HFFc6 (cell line): ENCODE measurements at regions not wholly inside any gene's neighbourhood (a gene's known extent, or its start where the extent isn't known, plus 50 kb on each side); places are given as distances from the start of the nearest gene placed in this dataset.

Experiments
- DNase-seq: peaks from one replicate; pipeline ENCODE4 v3.0.0-alpha.2; 2018
- H3K27ac Mint-ChIP-seq: 2 replicates; pipeline ENCODE4 v1.8.0; 2020; ENCODE audit warnings: mild to moderate bottlenecking, mixed read lengths
- H3K27me3 Mint-ChIP-seq: 2 replicates; pipeline ENCODE4 v1.8.0; 2021; ENCODE audit warnings: mild to moderate bottlenecking, moderate library complexity, mixed read lengths; ENCODE audit not compliant: insufficient read depth
- H3K36me3 Mint-ChIP-seq: 2 replicates; pipeline ENCODE4 v1.8.0; 2021; ENCODE audit warnings: low read depth, mixed read lengths
- H3K4me1 Mint-ChIP-seq: 2 replicates; pipeline ENCODE4 v1.8.0; 2020; ENCODE audit warnings: low read depth, mixed read lengths
- H3K4me3 Mint-ChIP-seq: 2 replicates; pipeline ENCODE4 v1.8.0; 2020; ENCODE audit warnings: mild to moderate bottlenecking, moderate library complexity, mixed read lengths
- H3K9me3 Mint-ChIP-seq: 2 replicates; pipeline ENCODE4 v1.8.0; 2020; ENCODE audit warnings: mild to moderate bottlenecking, mixed read lengths
- CTCF ChIP-seq: fragments of 200-600 bp; sonication (generic); IDR thresholded peaks from 2 replicates; pipeline ENCODE4 v1.5.0; 2021; ENCODE audit warnings: antibody characterized with exemption, mild to moderate bottlenecking

GRCh38 chr9:87286506-87286905 is 211.2 kb upstream of the DAPK1 start:
- TF ChIP-seq CTCF, result no peak
- Mint-ChIP-seq H3K27ac (no peak overlapping the region), H3K4me1 (peaks cover 68% of the 10 kb centered on the region), H3K4me3 (no peak overlapping the region), H3K9me3 (no peaks in the 10 kb centered on the region; the same call in 1 of the 2 replicates), H3K27me3 (peaks cover 2% of the 10 kb centered on the region), H3K36me3 (peaks cover 9% of the 10 kb centered on the region)
- DNase-seq, result no peak

GRCh38 chr9:87290241-87291052 is 207.2 kb upstream of the DAPK1 start:
- peaks cover 10% of the 10 kb centered on the region for H3K36me3 Mint-ChIP-seq
- H3K4me1 Mint-ChIP-seq, result peaks cover 46% of the 10 kb centered on the region
- peak overlapping the region; percentile 61 for H3K4me3 Mint-ChIP-seq
- DNase-seq, result peak; percentile 75
- no peaks in the 10 kb centered on the region for H3K27me3 Mint-ChIP-seq
- H3K9me3 Mint-ChIP-seq, result peaks cover 8% of the 10 kb centered on the region
- TF ChIP-seq CTCF, result peak; percentile 70
- H3K27ac Mint-ChIP-seq, result peak overlapping the region; percentile 84

- peaks cover 59% of the 10 kb centered on the region for H3K4me1 Mint-ChIP-seq
- DNase-seq, result peak; percentile 49
These were observed 205.0 kb upstream of the DAPK1 start for GRCh38 chr9:87292449-87293191.

GRCh38 chr9:87294126-87294525 is 203.5 kb upstream of the DAPK1 start:
- Mint-ChIP-seq H3K27me3 (no peaks in the 10 kb centered on the region; the same call in 1 of the 2 replicates), H3K36me3 (peaks cover 10% of the 10 kb centered on the region), H3K27ac (no peak overlapping the region), H3K4me3 (no peak overlapping the region), H3K9me3 (peaks cover 8% of the 10 kb centered on the region), H3K4me1 (peaks cover 56% of the 10 kb centered on the region)
- no peak for DNase-seq
- no peak for TF ChIP-seq CTCF

More at GRCh38 chr9:87292449-87293191, 205.0 kb upstream of the DAPK1 start:
- H3K27me3 Mint-ChIP-seq, result no peaks in the 10 kb centered on the region
- no peak overlapping the region for H3K4me3 Mint-ChIP-seq
- peaks cover 10% of the 10 kb centered on the region for H3K36me3 Mint-ChIP-seq
- no peak for TF ChIP-seq CTCF
- H3K9me3 Mint-ChIP-seq, result peaks cover 8% of the 10 kb centered on the region
- no peak overlapping the region for H3K27ac Mint-ChIP-seq

GRCh38 chr9:87300915-87301314 is 196.8 kb upstream of the DAPK1 start:
- H3K9me3 Mint-ChIP-seq, result no peaks in the 10 kb centered on the region
- no peak overlapping the region for H3K4me3 Mint-ChIP-seq
- peaks cover 13% of the 10 kb centered on the region for H3K4me1 Mint-ChIP-seq
- no peak for DNase-seq
- no peak overlapping the region for H3K27ac Mint-ChIP-seq
- no peaks in the 10 kb centered on the region; the same call in 1 of the 2 replicates for H3K27me3 Mint-ChIP-seq
- TF ChIP-seq CTCF, result no peak
- no peaks in the 10 kb centered on the region for H3K36me3 Mint-ChIP-seq
